A673 (cell line): ENCODE measurements at regions not wholly inside any gene's neighbourhood (a gene's known extent, or its start where the extent isn't known, plus 50 kb on each side); places are given as distances from the start of the nearest gene placed in this dataset.

Experiments used
- BruUV-seq: library from RNA; stranded (reverse); fragments of 400-500 nt; replicated peaks from 2 replicates; lab custom pipeline; 2021; lab: Mats Ljungman, UMichigan
- CTCF ChIA-PET: fragments of 300-600 bp; sonication (Branson Sonifier 250); formaldehyde crosslinking; loops from one replicate; lab custom pipeline; 2022; ENCODE audit warnings: antibody characterized with exemption; lab: Charles Lee
- POLR2A ChIA-PET: fragments of 300-600 bp; sonication (Branson Sonifier 250); formaldehyde crosslinking; loops from one replicate; lab custom pipeline; 2022; ENCODE audit warnings: antibody characterized with exemption; ENCODE audit not compliant: low non-redundant PET; lab: Charles Lee
- DNase-seq: peaks from one replicate; pipeline ENCODE4 v3.0.0-alpha.2; 2015; ENCODE audit warnings: low spot score
- H3K27ac ChIP-seq: fragments of 200-600 bp; sonication (generic); 2 replicates; pipeline ENCODE4 v1.5.1; 2016; ENCODE audit warnings: mixed run types, low read depth, mild to moderate bottlenecking, mixed read lengths, antibody characterized with exemption, low read length; ENCODE audit not compliant: poor library complexity, severe bottlenecking
- H3K27me3 ChIP-seq: fragments of 200-600 bp; sonication (generic); replicated peaks from 2 replicates; pipeline ENCODE4 v1.6.1; 2017; ENCODE audit warnings: mixed run types, low read depth, mild to moderate bottlenecking, mixed read lengths, antibody characterized with exemption, low read length; ENCODE audit not compliant: insufficient read depth, poor library complexity
- H3K36me3 ChIP-seq: fragments of 200-600 bp; sonication (generic); 2 replicates; pipeline ENCODE4 v1.6.1; 2016; ENCODE audit warnings: mixed run types, mild to moderate bottlenecking, mixed read lengths, antibody characterized with exemption, low read length; ENCODE audit not compliant: insufficient read depth, poor library complexity, severe bottlenecking
- H3K4me1 ChIP-seq: fragments of 200-600 bp; sonication (generic); 2 replicates; pipeline ENCODE4 v1.6.1; 2017; ENCODE audit warnings: mixed run types, mild to moderate bottlenecking, mixed read lengths, antibody characterized with exemption, low read length; ENCODE audit not compliant: insufficient read depth, poor library complexity, severe bottlenecking
- H3K4me3 ChIP-seq: fragments of 200-600 bp; sonication (generic); 2 replicates; pipeline ENCODE4 v1.5.1; 2016; ENCODE audit warnings: low read depth, mixed run types, mild to moderate bottlenecking, mixed read lengths, low read length; ENCODE audit not compliant: poor library complexity, severe bottlenecking
- H3K9me3 ChIP-seq: fragments of 200-600 bp; sonication (generic); 2 replicates; pipeline ENCODE4 v1.6.1; 2016; ENCODE audit warnings: mixed run types, low read depth, mild to moderate bottlenecking, mixed read lengths, antibody characterized with exemption, low read length; ENCODE audit not compliant: poor library complexity, severe bottlenecking
- EZH2 ChIP-seq: fragments of 200-600 bp; sonication (generic); IDR thresholded peaks from 2 replicates; pipeline ENCODE4 v1.6.1; 2017; ENCODE audit warnings: borderline replicate concordance, low read depth, mild to moderate bottlenecking, mixed read lengths, antibody characterized with exemption, low read length; ENCODE audit not compliant: poor library complexity, severe bottlenecking
- intact Hi-C: fragments of 100-400 bp; cut with micrococcal nuclease; formaldehyde crosslinking; loops from one replicate; pipeline ENCODE4 v1.10.0; 2022; ENCODE audit not compliant: unreplicated experiment
- TF ChIP-seq, protein P1 (sequence below): fragments of 300-800, 200-600 bp; sonication (generic); conservative IDR thresholded peaks from 2 replicates; pipeline ENCODE4 v1.5.1; 2017; ENCODE audit warnings: low read depth, mild to moderate bottlenecking, antibody characterized with exemption, low read length, moderate library complexity, mixed read lengths

DNA sequence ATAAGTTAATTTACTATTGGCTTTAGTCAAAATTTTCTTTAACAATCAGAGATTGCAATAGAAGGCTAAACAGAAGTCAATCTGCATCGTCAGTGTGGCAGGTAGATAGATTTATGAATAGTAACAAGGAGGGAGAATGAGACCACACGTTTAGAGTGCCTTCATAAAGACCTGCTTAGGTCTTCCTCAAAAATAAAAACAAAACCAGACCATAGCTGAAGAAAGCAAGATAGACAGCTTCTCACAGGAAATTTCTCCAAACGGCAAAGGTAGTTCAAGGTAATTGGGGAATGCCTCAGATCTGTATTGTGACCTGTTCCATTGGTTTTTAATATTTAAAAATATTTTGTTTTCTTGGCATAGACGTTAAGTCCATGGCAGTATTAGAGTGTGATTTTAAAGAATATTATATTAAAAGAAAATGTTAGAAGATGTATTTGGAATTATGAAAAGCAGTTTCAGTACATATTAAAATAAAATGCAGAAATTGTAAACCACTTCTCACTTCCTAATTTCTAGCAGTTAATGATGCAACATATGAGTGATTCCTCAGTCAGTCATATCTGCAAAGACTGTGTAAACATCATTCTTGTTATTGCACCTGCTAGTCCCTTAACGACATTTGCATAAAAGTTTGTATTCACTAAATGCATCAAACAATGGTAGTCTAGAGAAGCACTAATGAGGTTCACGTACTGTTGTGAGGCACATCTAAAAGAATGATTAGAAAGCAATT is 278.0 kb downstream of the HLX start:
- BruUV-seq, result no TSS peak
- CTCF ChIA-PET, result no interaction called here
- POLR2A ChIA-PET, result no interaction called here

DNA sequence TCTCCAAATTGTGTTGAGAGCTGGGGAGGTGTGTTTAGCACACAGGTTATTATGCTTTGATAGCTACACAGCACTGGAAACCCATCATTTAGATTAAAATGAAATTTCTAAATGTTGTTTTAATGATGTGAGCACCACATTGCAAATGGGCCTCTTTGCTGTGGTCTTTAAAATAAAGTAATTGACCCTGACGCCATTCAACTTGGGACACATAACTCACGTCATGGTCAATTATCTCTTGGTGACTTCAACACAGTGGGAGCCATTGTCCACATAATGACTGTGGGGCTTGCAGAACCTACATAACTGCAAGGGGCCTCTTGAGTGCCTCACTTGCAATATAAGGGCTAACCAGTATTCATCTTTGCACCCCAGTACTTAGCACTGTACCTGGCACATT is 280.4 kb downstream of the HLX start:
- Histone ChIP-seq H3K27me3 (no peaks in the 10 kb centered on the region), H3K27ac (no peak overlapping the region), H3K4me3 (no peak overlapping the region), H3K4me1 (no peaks in the 10 kb centered on the region), H3K36me3 (no peaks in the 10 kb centered on the region), H3K9me3 (peaks cover 8% of the 10 kb centered on the region)
- POLR2A ChIA-PET, result no interaction called here
- no TSS peak for BruUV-seq
- intact Hi-C loops, result no loop called here
- TF ChIP-seq, protein P1, sequence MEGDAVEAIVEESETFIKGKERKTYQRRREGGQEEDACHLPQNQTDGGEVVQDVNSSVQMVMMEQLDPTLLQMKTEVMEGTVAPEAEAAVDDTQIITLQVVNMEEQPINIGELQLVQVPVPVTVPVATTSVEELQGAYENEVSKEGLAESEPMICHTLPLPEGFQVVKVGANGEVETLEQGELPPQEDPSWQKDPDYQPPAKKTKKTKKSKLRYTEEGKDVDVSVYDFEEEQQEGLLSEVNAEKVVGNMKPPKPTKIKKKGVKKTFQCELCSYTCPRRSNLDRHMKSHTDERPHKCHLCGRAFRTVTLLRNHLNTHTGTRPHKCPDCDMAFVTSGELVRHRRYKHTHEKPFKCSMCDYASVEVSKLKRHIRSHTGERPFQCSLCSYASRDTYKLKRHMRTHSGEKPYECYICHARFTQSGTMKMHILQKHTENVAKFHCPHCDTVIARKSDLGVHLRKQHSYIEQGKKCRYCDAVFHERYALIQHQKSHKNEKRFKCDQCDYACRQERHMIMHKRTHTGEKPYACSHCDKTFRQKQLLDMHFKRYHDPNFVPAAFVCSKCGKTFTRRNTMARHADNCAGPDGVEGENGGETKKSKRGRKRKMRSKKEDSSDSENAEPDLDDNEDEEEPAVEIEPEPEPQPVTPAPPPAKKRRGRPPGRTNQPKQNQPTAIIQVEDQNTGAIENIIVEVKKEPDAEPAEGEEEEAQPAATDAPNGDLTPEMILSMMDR, result no peak
- no peak for TF ChIP-seq EZH2
- DNase-seq, result no peak
- CTCF ChIA-PET, result no interaction called here

More for the DNA sequence above, 278.0 kb downstream of the HLX start:
- TF ChIP-seq, protein P1, result no peak
- TF ChIP-seq EZH2, result no peak
- Histone ChIP-seq H3K36me3 (no peaks in the 10 kb centered on the region), H3K4me3 (no peak overlapping the region), H3K9me3 (peaks cover 8% of the 10 kb centered on the region), H3K27me3 (no peaks in the 10 kb centered on the region), H3K4me1 (no peaks in the 10 kb centered on the region), H3K27ac (no peak overlapping the region)
- no peak for DNase-seq
- intact Hi-C loops, result no loop called here

DNA sequence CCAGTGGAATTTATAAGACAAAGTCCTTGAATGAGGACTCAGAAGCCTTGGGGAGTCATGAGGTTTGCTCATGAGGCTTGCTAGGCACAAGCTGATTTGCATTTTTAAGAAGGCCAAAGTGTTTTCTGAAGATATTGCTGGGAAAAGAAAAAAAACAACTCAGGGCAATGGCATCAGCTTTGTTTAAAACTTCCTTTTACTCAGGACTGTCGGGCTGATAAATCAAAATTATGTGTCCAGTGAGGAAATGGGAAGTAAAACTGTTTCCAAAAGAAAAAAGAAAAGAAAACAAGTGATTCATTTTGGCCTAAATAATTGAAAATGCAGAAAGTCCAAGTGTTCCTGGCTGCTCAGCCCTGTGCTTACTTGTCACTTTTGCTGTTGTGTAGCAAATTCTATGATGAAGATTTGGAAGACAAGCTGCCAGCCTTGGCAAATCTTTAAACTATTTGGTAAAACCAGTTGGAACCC is 282.4 kb downstream of the HLX start:
- Histone ChIP-seq H3K4me1 (no peaks in the 10 kb centered on the region), H3K36me3 (no peaks in the 10 kb centered on the region), H3K4me3 (no peak overlapping the region), H3K9me3 (peaks cover 8% of the 10 kb centered on the region), H3K27me3 (no peaks in the 10 kb centered on the region), H3K27ac (no peak overlapping the region)
- BruUV-seq, result no TSS peak
- no peak for DNase-seq
- ChIA-PET POLR2A (no interaction called here), CTCF (no interaction called here)
- intact Hi-C loops, result no loop called here
- no peak for TF ChIP-seq EZH2
- TF ChIP-seq, protein P1, result no peak
